ENCODE measurements at regions not wholly inside any gene's neighbourhood (a gene's known extent, or its start where the extent isn't known, plus 50 kb on each side); places are given as distances from the start of the nearest gene placed in this dataset.
"Not testable (repeated sequence)": the region's sequence is repeated elsewhere in the genome, so short reads cannot be mapped to it uniquely, and the experiment has no call there.

GRCh38 chr6:148016013-148016412 is 326.6 kb upstream of the SASH1 start:
- TF ChIP-seq CTCF (IDR thresholded peaks at IDR 0.05; ENCODE audit: low read depth, low read length) = no peak
- TF ChIP-seq MAX (IDR thresholded peaks at IDR 0.05; ENCODE audit: low read depth, low read length) = no peak
- TF ChIP-seq POLR2A (IDR thresholded peaks at IDR 0.05; ENCODE audit: extremely low read depth, insufficient read length) = no peak
- no peak for DNase-seq (ENCODE audit: low read depth)
- no peak overlapping the region for H3K4me3 ChIP-seq (ENCODE audit: low read depth, low read length)

DNA sequence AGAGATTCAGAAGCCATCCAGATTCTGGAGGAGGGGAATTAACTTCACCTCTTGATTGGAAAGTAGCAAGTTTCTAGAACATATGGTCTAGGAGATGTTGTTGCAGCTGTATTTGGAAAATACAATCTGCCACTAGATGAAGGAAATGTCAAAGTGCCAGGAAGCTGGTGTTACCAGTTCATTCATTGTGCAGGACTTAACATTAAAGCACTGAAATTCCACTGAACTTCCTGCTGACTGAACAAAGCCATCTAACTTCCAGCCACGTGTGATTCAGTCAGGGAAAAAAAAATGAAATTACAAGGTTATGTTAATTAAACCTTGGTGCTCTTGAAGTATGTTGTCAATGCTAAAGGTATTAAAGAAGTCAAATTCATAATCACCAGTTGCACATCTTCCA is 321.5 kb upstream of the SASH1 start:
- no peak for DNase-seq (ENCODE audit: low read depth)
- H3K4me3 ChIP-seq (ENCODE audit: low read depth, low read length) = no peak overlapping the region
- TF ChIP-seq MYC (IDR thresholded peaks at IDR 0.05; ENCODE audit: low read depth, low read length) = no peak
- no peak for TF ChIP-seq CTCF (IDR thresholded peaks at IDR 0.05; ENCODE audit: low read depth, low read length)
- no peak for TF ChIP-seq POLR2A (IDR thresholded peaks at IDR 0.05; ENCODE audit: extremely low read depth, insufficient read length)

DNA sequence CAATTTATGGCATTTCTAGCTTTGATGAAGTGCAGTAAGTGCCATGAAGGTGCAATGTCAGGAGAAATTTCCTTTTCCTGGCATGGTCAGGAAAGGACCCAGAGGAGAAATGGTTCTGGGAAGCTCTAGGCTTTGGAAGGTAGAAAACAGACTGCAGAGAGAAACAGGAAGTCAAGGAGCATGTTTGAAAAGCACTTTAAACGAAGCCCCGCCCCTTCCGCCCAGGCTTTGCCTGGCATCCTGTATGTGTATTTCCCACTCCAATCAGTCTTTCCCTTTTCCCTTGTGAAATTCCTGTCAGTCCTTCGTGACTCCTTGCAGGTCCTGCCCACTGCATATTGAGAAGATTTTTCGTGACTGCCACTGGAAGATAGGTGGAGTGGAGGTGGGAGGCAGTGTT is 320.9 kb upstream of the SASH1 start:
- DNase-seq (ENCODE audit: low read depth) = peak; percentile 8
- no peak overlapping the region for H3K4me3 ChIP-seq (ENCODE audit: low read depth, low read length)
- TF ChIP-seq MAX (IDR thresholded peaks at IDR 0.05; ENCODE audit: low read depth, low read length) (no peak), POLR2A (IDR thresholded peaks at IDR 0.05; ENCODE audit: extremely low read depth, insufficient read length) (no peak), CTCF (IDR thresholded peaks at IDR 0.05; ENCODE audit: low read depth, low read length) (no peak), MYC (IDR thresholded peaks at IDR 0.05; ENCODE audit: low read depth, low read length) (no peak)

DNA sequence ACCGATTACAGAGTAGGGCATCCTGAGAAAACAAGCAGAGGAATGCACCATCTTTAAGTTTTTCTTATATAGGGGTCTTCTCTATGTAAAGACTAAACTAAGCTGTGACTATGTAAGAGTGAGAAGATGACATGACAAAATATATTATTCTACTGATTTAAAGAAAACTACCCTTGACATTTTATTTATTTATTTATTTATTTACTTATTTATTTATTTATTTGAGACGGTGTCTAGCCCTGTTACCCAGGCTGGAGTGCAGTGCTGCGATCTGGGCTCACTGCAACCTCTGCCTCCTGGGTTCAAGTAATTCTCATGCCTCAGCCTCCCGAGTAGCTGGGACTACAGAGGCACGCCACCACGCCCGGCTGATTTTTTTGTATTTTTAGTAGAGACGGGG is 320.4 kb upstream of the SASH1 start:
- not testable (repeated sequence) for H3K4me3 ChIP-seq (ENCODE audit: low read depth, low read length); DNase-seq (ENCODE audit: low read depth)

DNA sequence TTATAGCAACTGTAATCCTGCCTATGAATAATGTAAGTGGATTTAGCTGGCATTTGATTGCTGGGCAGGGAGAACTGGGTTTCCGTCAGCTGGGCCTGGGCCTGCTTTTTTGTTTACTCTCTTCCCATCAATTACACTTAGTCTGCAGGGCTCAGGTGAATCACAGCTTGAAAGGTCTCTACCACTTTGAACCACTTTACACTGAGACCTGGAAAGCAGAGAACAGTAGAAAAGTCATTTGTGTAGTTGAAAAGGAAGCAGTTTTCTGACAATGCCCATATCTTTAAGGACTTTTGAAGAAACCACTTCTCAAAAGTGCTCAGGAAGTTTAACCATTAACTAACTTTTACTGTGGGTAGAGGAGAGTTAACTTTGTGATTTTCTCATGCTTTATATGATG is 315.4 kb upstream of the SASH1 start:
- TF ChIP-seq POLR2A (IDR thresholded peaks at IDR 0.05; ENCODE audit: extremely low read depth, insufficient read length) (no peak), MAX (IDR thresholded peaks at IDR 0.05; ENCODE audit: low read depth, low read length) (no peak), MYC (IDR thresholded peaks at IDR 0.05; ENCODE audit: low read depth, low read length) (no peak), CTCF (IDR thresholded peaks at IDR 0.05; ENCODE audit: low read depth, low read length) (no peak)
- DNase-seq (ENCODE audit: low read depth) = no peak
- H3K4me3 ChIP-seq (ENCODE audit: low read depth, low read length) = no peak overlapping the region

DNA sequence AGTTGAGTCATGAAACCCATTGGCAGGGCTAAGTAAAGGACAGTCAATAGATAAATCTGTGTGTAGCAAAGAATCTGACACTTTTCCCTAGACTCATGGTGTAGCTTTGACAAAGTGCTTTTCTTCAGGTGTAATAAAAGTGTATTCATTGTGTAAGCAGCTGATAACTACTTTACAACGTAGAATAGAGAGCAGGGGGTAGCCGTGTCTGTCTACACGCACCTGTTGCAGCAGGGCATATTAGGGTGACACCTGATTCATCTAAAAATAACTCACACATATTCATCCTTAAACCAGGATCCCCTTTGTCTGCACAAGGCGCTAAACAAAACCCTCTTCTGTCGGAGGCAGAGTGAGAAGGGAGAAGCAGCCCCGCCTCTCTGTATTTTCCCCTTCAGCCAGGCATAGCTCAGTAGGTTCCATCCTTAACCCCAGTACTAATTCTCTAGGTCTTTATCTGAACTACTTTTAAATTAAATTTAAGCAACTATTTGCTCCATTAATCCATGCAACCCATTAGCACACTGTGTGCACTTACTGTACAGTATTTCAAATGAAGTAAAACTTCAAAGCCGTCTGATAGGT is 306.7 kb upstream of the SASH1 start:
- H3K4me3 ChIP-seq (ENCODE audit: low read depth, low read length) = no peak overlapping the region
- TF ChIP-seq CTCF (IDR thresholded peaks at IDR 0.05; ENCODE audit: low read depth, low read length) (no peak), POLR2A (IDR thresholded peaks at IDR 0.05; ENCODE audit: extremely low read depth, insufficient read length) (no peak), MAX (IDR thresholded peaks at IDR 0.05; ENCODE audit: low read depth, low read length) (no peak), MYC (IDR thresholded peaks at IDR 0.05; ENCODE audit: low read depth, low read length) (no peak)
- DNase-seq (ENCODE audit: low read depth) = no peak
